IMR-90 (cell line): ENCODE measurements at regions not wholly inside any gene's neighbourhood (a gene's known extent, or its start where the extent isn't known, plus 50 kb on each side); places are given as distances from the start of the nearest gene placed in this dataset.

Experiments used
- CHD1 ChIP-seq: IDR thresholded peaks from 2 replicates; pipeline ENCODE4 v1.6.1; 2012; ENCODE audit warnings: low read depth, low read length, improper control_type of control experiment
- CTCF ChIP-seq: conservative IDR thresholded peaks from 2 replicates; pipeline ENCODE4 v1.5.1; 2012; ENCODE audit warnings: mild to moderate bottlenecking, low read depth, low read length, improper control_type of control experiment
- MAFK ChIP-seq: IDR thresholded peaks from 2 replicates; pipeline ENCODE4 v1.6.1; 2012; ENCODE audit warnings: low read depth, low read length, improper control_type of control experiment
- POLR2A ChIP-seq: IDR thresholded peaks from 2 replicates; pipeline ENCODE4 v1.6.1; 2012; ENCODE audit warnings: mild to moderate bottlenecking, low read depth, low read length
- RFX5 ChIP-seq: IDR thresholded peaks from 2 replicates; pipeline ENCODE4 v1.8.0; 2012; ENCODE audit warnings: low read depth, mild to moderate bottlenecking, low read length, moderate library complexity
- SMC3 ChIP-seq: fragments of 150-350 bp; IDR thresholded peaks from 2 replicates; pipeline ENCODE4 v1.6.1; 2016; ENCODE audit warnings: low read depth, mild to moderate bottlenecking, antibody characterized with exemption, low read length, moderate library complexity
- USF2 ChIP-seq: fragments of 150-350 bp; IDR thresholded peaks from 2 replicates; pipeline ENCODE4 v1.6.1; 2017; ENCODE audit warnings: mild to moderate bottlenecking, antibody characterized with exemption, low read length, low read depth

- TF ChIP-seq CTCF (no peak), POLR2A (no peak), USF2 (no peak), RFX5 (no peak), SMC3 (no peak), MAFK (no peak), CHD1 (no peak)
Measured at GRCh38 chrX:34873500-34874225, 68.9 kb upstream of the FAM47B start.
